ENCODE measurements at regions not wholly inside any gene's neighbourhood (a gene's known extent, or its start where the extent isn't known, plus 50 kb on each side); places are given as distances from the start of the nearest gene placed in this dataset.

DNA sequence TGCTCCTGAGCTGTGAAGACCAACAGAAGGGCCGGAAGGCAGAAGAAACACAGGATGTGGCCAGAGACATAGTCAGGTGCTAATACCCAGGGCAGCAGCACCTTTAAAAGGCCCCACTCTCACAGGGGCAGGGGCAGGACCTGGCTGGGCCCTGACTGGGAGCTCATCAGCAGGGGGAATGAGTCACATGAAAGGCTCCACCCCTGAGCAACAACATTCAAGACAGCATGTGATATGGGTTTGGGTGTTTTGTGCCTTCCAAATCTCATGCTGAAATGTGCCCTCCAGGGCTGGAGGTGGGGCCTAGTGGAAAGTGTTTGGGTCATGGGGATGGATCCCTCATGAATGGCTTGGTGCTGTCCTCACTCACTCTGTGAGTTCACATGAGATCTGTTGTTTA, 181.7 kb downstream of the ERCC6L2 start:
- TF ChIP-seq POLR2A (IDR thresholded peaks at IDR 0.05; ENCODE audit: low read length) (no peak), JUN (IDR thresholded peaks at IDR 0.05) (no peak), SMC3 (IDR thresholded peaks at IDR 0.05) (no peak)
- TF ChIP-seq, protein P1, sequence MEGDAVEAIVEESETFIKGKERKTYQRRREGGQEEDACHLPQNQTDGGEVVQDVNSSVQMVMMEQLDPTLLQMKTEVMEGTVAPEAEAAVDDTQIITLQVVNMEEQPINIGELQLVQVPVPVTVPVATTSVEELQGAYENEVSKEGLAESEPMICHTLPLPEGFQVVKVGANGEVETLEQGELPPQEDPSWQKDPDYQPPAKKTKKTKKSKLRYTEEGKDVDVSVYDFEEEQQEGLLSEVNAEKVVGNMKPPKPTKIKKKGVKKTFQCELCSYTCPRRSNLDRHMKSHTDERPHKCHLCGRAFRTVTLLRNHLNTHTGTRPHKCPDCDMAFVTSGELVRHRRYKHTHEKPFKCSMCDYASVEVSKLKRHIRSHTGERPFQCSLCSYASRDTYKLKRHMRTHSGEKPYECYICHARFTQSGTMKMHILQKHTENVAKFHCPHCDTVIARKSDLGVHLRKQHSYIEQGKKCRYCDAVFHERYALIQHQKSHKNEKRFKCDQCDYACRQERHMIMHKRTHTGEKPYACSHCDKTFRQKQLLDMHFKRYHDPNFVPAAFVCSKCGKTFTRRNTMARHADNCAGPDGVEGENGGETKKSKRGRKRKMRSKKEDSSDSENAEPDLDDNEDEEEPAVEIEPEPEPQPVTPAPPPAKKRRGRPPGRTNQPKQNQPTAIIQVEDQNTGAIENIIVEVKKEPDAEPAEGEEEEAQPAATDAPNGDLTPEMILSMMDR (IDR thresholded peaks at IDR 0.05): no peak
